GM12878 (cell line): ENCODE measurements at regions not wholly inside any gene's neighbourhood (a gene's known extent, or its start where the extent isn't known, plus 50 kb on each side); places are given as distances from the start of the nearest gene placed in this dataset.

Source experiments
- ATAC-seq: fragments of 200-7000 bp; cut with Tn5 transposase; 3 replicates; pipeline ENCODE4 v1.9.1; 2020; ENCODE audit warnings: mild to moderate bottlenecking, moderate library complexity
- BruUV-seq: library from RNA; stranded (reverse); fragments of 400-500 nt; replicated peaks from 2 replicates; lab custom pipeline; 2021; lab: Mats Ljungman, UMichigan
- CTCF ChIA-PET: fragments of 300-600 bp; sonication (Branson Sonifier 250); formaldehyde crosslinking; extraction: SDS; loops from one replicate; lab custom pipeline; 2021; ENCODE audit warnings: inconsistent platforms; lab: Yijun Ruan, JAX
- POLR2A ChIA-PET: fragments of 350-600 bp; formaldehyde crosslinking; extraction: SDS; loops from one replicate; lab custom pipeline; 2021; ENCODE audit warnings: inconsistent platforms; lab: Charles Lee
- RAD21 ChIA-PET: fragments of 300-600 bp; sonication (Branson Sonifier 250); formaldehyde crosslinking; loops from one replicate; lab custom pipeline; 2023; ENCODE audit warnings: antibody characterized with exemption; ENCODE audit not compliant: unreplicated experiment; lab: Charles Lee
- SMC1A ChIA-PET: fragments of 300-600 bp; sonication (Branson Sonifier 250); formaldehyde crosslinking; loops from one replicate; lab custom pipeline; 2023; ENCODE audit not compliant: unreplicated experiment, uncharacterized antibody; lab: Charles Lee
- DNase-seq: peaks from one replicate; pipeline ENCODE4 v3.0.0-alpha.2; 2011; ENCODE audit warnings: low read depth, low spot score
- FAIRE-seq: peaks from 3 replicates; lab custom pipeline; 2011; peaks lifted over from hg19 to GRCh38; lab: Jason Lieb, UNC
- H2AFZ ChIP-seq: 2 replicates; pipeline ENCODE4 v1.6.0; 2011; ENCODE audit warnings: low read depth, low read length, control low read depth; ENCODE audit not compliant: control insufficient read depth
- H3K27ac ChIP-seq: 2 replicates; pipeline ENCODE4 v1.5.1; 2011; ENCODE audit warnings: control low read depth; ENCODE audit not compliant: control insufficient read depth, insufficient read depth
- H3K27me3 ChIP-seq, 2 experiments: replicated peaks in 1 of 2; 2 replicates each; pipeline versions ENCODE4 v1.6.0 to v1.6.1; 2011; ENCODE audit warnings: low read length in 1 of 2; ENCODE audit not compliant: control insufficient read depth in 2 of 2, insufficient read depth in 2 of 2
- H3K36me3 ChIP-seq, 2 experiments: 2 replicates each; pipeline ENCODE4 v1.5.1; 2011; ENCODE audit warnings: low read length in 1 of 2; ENCODE audit not compliant: control insufficient read depth in 2 of 2, insufficient read depth in 2 of 2
- H3K4me1 ChIP-seq: 2 replicates; pipeline ENCODE4 v1.6.1; 2011; ENCODE audit warnings: mild to moderate bottlenecking, low read length, moderate library complexity, mixed read lengths; ENCODE audit not compliant: control insufficient read depth, insufficient read depth
- H3K4me2 ChIP-seq: 2 replicates; pipeline ENCODE4 v1.6.0; 2011; ENCODE audit warnings: control low read depth; ENCODE audit not compliant: control insufficient read depth, insufficient read depth
- H3K4me3 ChIP-seq: fragments of 200-600 bp; sonication (generic); 2 replicates; pipeline ENCODE4 v1.5.1; 2016
- H3K79me2 ChIP-seq: 2 replicates; pipeline ENCODE4 v1.6.0; 2011; ENCODE audit warnings: low read length; ENCODE audit not compliant: control insufficient read depth, insufficient read depth
- H3K9ac ChIP-seq: 2 replicates; pipeline ENCODE4 v1.8.0; 2011; ENCODE audit warnings: low read length, control low read depth, mixed read lengths; ENCODE audit not compliant: control insufficient read depth, insufficient read depth
- H3K9me3 ChIP-seq: replicated peaks from 3 replicates; pipeline ENCODE4 v1.5.1; 2011; ENCODE audit warnings: mild to moderate bottlenecking, low read length; ENCODE audit not compliant: control insufficient read depth, insufficient read depth
- H4K20me1 ChIP-seq: 2 replicates; pipeline ENCODE4 v1.6.0; 2011; ENCODE audit not compliant: control insufficient read depth, insufficient read depth
- ASH2L ChIP-seq: fragments of 300-600, 200-600 bp; sonication (generic); IDR thresholded peaks from 2 replicates; pipeline ENCODE4 v1.6.1; 2017; ENCODE audit warnings: low read depth, mild to moderate bottlenecking, borderline replicate concordance
- ATF7 ChIP-seq: fragments of 450-650 bp; IDR thresholded peaks from 2 replicates; pipeline ENCODE4 v1.6.1; 2016; ENCODE audit warnings: low read depth, mild to moderate bottlenecking
- CREM ChIP-seq: IDR thresholded peaks from 2 replicates; pipeline ENCODE4 v1.6.1; 2014; ENCODE audit warnings: antibody characterized with exemption, low read depth
- ESRRA ChIP-seq: IDR thresholded peaks from 2 replicates; pipeline ENCODE4 v1.6.1; 2012; ENCODE audit warnings: mild to moderate bottlenecking, low read length, improper control_type of control experiment
- ETV6 ChIP-seq, 2 experiments: fragments of 450-650 bp in 1 of 2; IDR thresholded peaks in 1 of 2; conservative IDR thresholded peaks in 1 of 2; 2 replicates each; pipeline ENCODE4 v1.6.1; 2014; ENCODE audit warnings: antibody characterized with exemption in 1 of 2, borderline replicate concordance in 1 of 2, low read depth in 1 of 2, mild to moderate bottlenecking in 1 of 2, moderate library complexity in 1 of 2
- HCFC1 ChIP-seq: fragments of 150-350 bp; IDR thresholded peaks from 2 replicates; pipeline ENCODE4 v1.6.1; 2014; ENCODE audit warnings: low read length
- MYB ChIP-seq: fragments of 150-350 bp; IDR thresholded peaks from 2 replicates; pipeline ENCODE4 v1.6.1; 2014; ENCODE audit warnings: mild to moderate bottlenecking, low read depth, low read length, borderline replicate concordance
- NFIC ChIP-seq: IDR thresholded peaks from 2 replicates; pipeline ENCODE4 v1.6.1; 2012; ENCODE audit warnings: low read depth, mild to moderate bottlenecking, inconsistent platforms, low read length, moderate library complexity
- PAX8 ChIP-seq: fragments of 450-650 bp; IDR thresholded peaks from 2 replicates; pipeline ENCODE4 v1.6.1; 2017; ENCODE audit warnings: mild to moderate bottlenecking, moderate library complexity
- POLR2AphosphoS2 ChIP-seq: IDR thresholded peaks from 2 replicates; pipeline ENCODE4 v1.6.1; 2011; ENCODE audit warnings: low read depth, mild to moderate bottlenecking, low read length, improper control_type of control experiment, moderate library complexity
- RAD51 ChIP-seq: fragments of 450-650 bp; IDR thresholded peaks from 2 replicates; pipeline ENCODE4 v1.6.1; 2016; ENCODE audit warnings: moderate library complexity, mild to moderate bottlenecking, inconsistent platforms
- SMAD1 ChIP-seq: fragments of 450-650 bp; IDR thresholded peaks from 2 replicates; pipeline ENCODE4 v1.6.1; 2018; ENCODE audit warnings: mild to moderate bottlenecking, low read depth; ENCODE audit not compliant: partially characterized antibody
- SMAD5 ChIP-seq: IDR thresholded peaks from 2 replicates; pipeline ENCODE4 v1.6.1; 2016; ENCODE audit warnings: antibody characterized with exemption, low read depth
- TARDBP ChIP-seq: IDR thresholded peaks from 2 replicates; pipeline ENCODE4 v1.6.1; 2016; ENCODE audit warnings: borderline replicate concordance
- TCF3 ChIP-seq: IDR thresholded peaks from 2 replicates; pipeline ENCODE4 v1.6.1; 2012; ENCODE audit warnings: low read depth, mild to moderate bottlenecking, low read length, borderline replicate concordance; ENCODE audit not compliant: insufficient read depth
- ZNF384 ChIP-seq: IDR thresholded peaks from 2 replicates; pipeline ENCODE4 v1.6.1; 2012; ENCODE audit warnings: low read depth, mild to moderate bottlenecking, low read length, improper control_type of control experiment, borderline replicate concordance
- in situ Hi-C: fragments of 300-500 bp; cut with MboI; formaldehyde crosslinking; loops from 9 replicates; pipeline ENCODE4 v1.14.3; 2018; ENCODE audit warnings: mixed read lengths
- intact Hi-C: fragments of 100-400 bp; cut with micrococcal nuclease; formaldehyde crosslinking; loops from one replicate; pipeline ENCODE4 v1.14.2; 2022; ENCODE audit not compliant: unreplicated experiment
- TF ChIP-seq, protein P1 (sequence below): fragments of 450-650 bp; IDR thresholded peaks from 2 replicates; pipeline ENCODE4 v1.6.1; 2017; ENCODE audit warnings: mild to moderate bottlenecking, moderate library complexity
- TF ChIP-seq, protein P2 (sequence below): fragments of 150-350 bp; IDR thresholded peaks from 2 replicates; pipeline ENCODE4 v1.6.1; 2014; ENCODE audit warnings: mild to moderate bottlenecking, low read depth, low read length

DNA sequence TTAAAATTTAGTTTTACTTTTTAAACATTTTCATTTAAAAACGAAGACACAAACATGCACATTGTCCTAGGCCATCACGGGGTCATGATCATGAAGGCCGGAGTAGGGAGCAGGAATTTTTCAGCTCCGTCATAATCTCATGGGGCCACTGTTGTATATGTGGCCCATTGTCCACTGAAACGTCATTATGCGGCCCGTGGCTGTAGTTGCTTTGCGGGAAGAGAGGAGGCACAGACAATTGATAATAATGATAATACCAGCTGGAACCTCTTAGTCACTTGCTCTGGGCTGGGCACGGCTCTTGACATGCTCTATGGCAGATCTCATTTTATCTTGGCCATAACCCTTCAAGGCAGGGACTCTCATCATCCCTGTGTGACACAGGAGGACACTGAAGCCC, 56.5 kb upstream of the FNDC1 start (continued):
- no peak for TF ChIP-seq POLR2AphosphoS2
- no peak for TF ChIP-seq ZNF384

DNA sequence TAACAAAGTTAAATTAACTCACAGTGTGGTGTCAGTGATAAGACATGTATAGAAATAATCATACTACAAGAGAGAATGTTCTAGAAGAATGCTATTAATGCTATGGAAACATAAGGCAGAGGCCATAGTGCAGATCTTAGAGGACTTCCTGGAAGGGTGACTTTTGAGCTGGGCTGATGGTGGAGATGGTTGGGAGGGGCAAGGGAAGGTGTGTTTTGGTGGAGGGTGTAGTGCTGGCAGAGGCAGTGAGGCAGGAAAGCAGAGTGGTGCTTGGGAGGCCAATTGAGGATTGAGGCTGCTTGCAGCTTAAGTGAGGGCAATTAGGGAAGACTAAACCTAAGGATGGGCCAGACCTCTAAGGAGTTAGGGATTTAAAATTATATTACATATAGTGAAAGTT, 58.5 kb upstream of the FNDC1 start:
- POLR2A ChIA-PET: interaction anchor here (0.9 kb wide), 1 partner anchor 636 kb away, joined by 3 read pairs; no protein-coding TSS in a partner anchor
- CTCF ChIA-PET: interaction anchor here (1.3 to 20.8 kb wide), 12 partner anchors 11 to 467 kb away, joined by 3 to 631 read pairs (median 6); partner anchors contain the start of genes DYNLT1, RSPH3 and TAGAP
- H3K9me3 ChIP-seq: no peaks in the 10 kb centered on the region
- FAIRE-seq: no peak
- TF ChIP-seq, protein P1, sequence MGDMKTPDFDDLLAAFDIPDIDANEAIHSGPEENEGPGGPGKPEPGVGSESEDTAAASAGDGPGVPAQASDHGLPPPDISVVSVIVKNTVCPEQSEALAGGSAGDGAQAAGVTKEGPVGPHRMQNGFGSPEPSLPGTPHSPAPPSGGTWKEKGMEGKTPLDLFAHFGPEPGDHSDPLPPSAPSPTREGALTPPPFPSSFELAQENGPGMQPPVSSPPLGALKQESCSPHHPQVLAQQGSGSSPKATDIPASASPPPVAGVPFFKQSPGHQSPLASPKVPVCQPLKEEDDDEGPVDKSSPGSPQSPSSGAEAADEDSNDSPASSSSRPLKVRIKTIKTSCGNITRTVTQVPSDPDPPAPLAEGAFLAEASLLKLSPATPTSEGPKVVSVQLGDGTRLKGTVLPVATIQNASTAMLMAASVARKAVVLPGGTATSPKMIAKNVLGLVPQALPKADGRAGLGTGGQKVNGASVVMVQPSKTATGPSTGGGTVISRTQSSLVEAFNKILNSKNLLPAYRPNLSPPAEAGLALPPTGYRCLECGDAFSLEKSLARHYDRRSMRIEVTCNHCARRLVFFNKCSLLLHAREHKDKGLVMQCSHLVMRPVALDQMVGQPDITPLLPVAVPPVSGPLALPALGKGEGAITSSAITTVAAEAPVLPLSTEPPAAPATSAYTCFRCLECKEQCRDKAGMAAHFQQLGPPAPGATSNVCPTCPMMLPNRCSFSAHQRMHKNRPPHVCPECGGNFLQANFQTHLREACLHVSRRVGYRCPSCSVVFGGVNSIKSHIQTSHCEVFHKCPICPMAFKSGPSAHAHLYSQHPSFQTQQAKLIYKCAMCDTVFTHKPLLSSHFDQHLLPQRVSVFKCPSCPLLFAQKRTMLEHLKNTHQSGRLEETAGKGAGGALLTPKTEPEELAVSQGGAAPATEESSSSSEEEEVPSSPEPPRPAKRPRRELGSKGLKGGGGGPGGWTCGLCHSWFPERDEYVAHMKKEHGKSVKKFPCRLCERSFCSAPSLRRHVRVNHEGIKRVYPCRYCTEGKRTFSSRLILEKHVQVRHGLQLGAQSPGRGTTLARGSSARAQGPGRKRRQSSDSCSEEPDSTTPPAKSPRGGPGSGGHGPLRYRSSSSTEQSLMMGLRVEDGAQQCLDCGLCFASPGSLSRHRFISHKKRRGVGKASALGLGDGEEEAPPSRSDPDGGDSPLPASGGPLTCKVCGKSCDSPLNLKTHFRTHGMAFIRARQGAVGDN: no peak
- TF ChIP-seq MYB (no peak), ESRRA (no peak), ATF7 (no peak), SMAD1 (no peak), ASH2L (no peak), TARDBP (no peak), RAD51 (no peak), CREM (no peak), TCF3 (no peak), HCFC1 (no peak), NFIC (no peak), PAX8 (no peak), ETV6 (conservative IDR thresholded peaks at IDR 0.05 in 1 of 2, IDR thresholded peaks at IDR 0.05 in 1 of 2; ENCODE audit: borderline replicate concordance in 1 of 2, low read depth in 1 of 2) (no peak), SMAD5 (no peak)
- TF ChIP-seq, protein P2, sequence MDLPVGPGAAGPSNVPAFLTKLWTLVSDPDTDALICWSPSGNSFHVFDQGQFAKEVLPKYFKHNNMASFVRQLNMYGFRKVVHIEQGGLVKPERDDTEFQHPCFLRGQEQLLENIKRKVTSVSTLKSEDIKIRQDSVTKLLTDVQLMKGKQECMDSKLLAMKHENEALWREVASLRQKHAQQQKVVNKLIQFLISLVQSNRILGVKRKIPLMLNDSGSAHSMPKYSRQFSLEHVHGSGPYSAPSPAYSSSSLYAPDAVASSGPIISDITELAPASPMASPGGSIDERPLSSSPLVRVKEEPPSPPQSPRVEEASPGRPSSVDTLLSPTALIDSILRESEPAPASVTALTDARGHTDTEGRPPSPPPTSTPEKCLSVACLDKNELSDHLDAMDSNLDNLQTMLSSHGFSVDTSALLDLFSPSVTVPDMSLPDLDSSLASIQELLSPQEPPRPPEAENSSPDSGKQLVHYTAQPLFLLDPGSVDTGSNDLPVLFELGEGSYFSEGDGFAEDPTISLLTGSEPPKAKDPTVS: no peak
- no peak for DNase-seq
- no peak overlapping the region for H2AFZ ChIP-seq
- no peak for ATAC-seq
- peaks cover 0 to 3% of the 10 kb centered on the region in 2 experiments; a peak in 1 of 4 replicates for H3K27me3 ChIP-seq
- no TSS peak for BruUV-seq
- no peak overlapping the region for H3K4me3 ChIP-seq
- no peaks in the 10 kb centered on the region for H3K79me2 ChIP-seq
- H4K20me1 ChIP-seq: no peaks in the 10 kb centered on the region
- peaks cover 32% of the 10 kb centered on the region for H3K4me1 ChIP-seq
- intact Hi-C loops: no loop called here
- SMC1A ChIA-PET: interaction anchor here (1.0 to 20.8 kb wide), 7 partner anchors 10 to 134 kb away, joined by 3 to 517 read pairs (median 5); partner anchors contain the start of genes RSPH3 and TAGAP
- no peak overlapping the region for H3K27ac ChIP-seq
- RAD21 ChIA-PET: interaction anchor here (1.0 to 10.5 kb wide), 7 partner anchors 8 to 101 kb away, joined by 4 to 298 read pairs (median 11); partner anchors contain the start of gene TAGAP
- no peaks in the 10 kb centered on the region for H3K36me3 ChIP-seq
- H3K4me2 ChIP-seq: no peak overlapping the region
- in situ Hi-C loops: no loop called here
- H3K9ac ChIP-seq: no peak overlapping the region
